Loucy (cell line): ENCODE measurements at regions not wholly inside any gene's neighbourhood (a gene's known extent, or its start where the extent isn't known, plus 50 kb on each side); places are given as distances from the start of the nearest gene placed in this dataset.

ENCODE experiments used
- H2AFZ ChIP-seq: fragments of 200-600 bp; sonication (generic); 2 replicates; pipeline ENCODE4 v1.6.0; 2016; ENCODE audit warnings: antibody characterized with exemption, mild to moderate bottlenecking, low read length, moderate library complexity
- H3F3A ChIP-seq: fragments of 200-600 bp; 2 replicates; pipeline ENCODE4 v1.6.0; 2016; ENCODE audit warnings: antibody characterized with exemption, low read depth, mild to moderate bottlenecking
- H3K27me3 ChIP-seq: fragments of 200-600 bp; sonication (generic); 2 replicates; pipeline ENCODE4 v1.6.1; 2014; ENCODE audit warnings: low read length, mild to moderate bottlenecking; ENCODE audit not compliant: insufficient read depth, poor library complexity, severe bottlenecking
- H3K36me3 ChIP-seq: fragments of 200-600 bp; sonication (generic); 2 replicates; pipeline ENCODE4 v1.6.1; 2016; ENCODE audit warnings: low read length; ENCODE audit not compliant: insufficient read depth
- H3K4me1 ChIP-seq: fragments of 200-600 bp; sonication (generic); 2 replicates; pipeline ENCODE4 v1.5.1; 2014; ENCODE audit warnings: low read length, mild to moderate bottlenecking; ENCODE audit not compliant: insufficient read depth, poor library complexity, severe bottlenecking
- H3K4me2 ChIP-seq: fragments of 200-600 bp; sonication (generic); 2 replicates; pipeline ENCODE4 v1.6.0; 2014; ENCODE audit warnings: antibody characterized with exemption, low read length, low read depth, mild to moderate bottlenecking; ENCODE audit not compliant: poor library complexity, severe bottlenecking
- H3K4me3 ChIP-seq: fragments of 200-600 bp; sonication (generic); 2 replicates; pipeline ENCODE4 v1.5.1; 2014; ENCODE audit warnings: low read length, mild to moderate bottlenecking, mixed read lengths; ENCODE audit not compliant: poor library complexity, severe bottlenecking
- H3K79me2 ChIP-seq: fragments of 200-600 bp; sonication (generic); 2 replicates; pipeline ENCODE4 v1.6.1; 2014; ENCODE audit warnings: low read length; ENCODE audit not compliant: insufficient read depth
- H3K9ac ChIP-seq: fragments of 200-600 bp; sonication (generic); 2 replicates; pipeline ENCODE4 v1.6.0; 2014; ENCODE audit warnings: mild to moderate bottlenecking, low read depth, low read length, moderate library complexity; ENCODE audit not compliant: poor library complexity, severe bottlenecking
- H3K9me2 ChIP-seq: fragments of 200-600 bp; sonication (generic); replicated peaks from 2 replicates; pipeline ENCODE4 v1.6.1; 2016; ENCODE audit warnings: low read depth, low read length, mixed read lengths
- H3K9me3 ChIP-seq: fragments of 200-600 bp; sonication (generic); 2 replicates; pipeline ENCODE4 v1.6.1; 2014; ENCODE audit warnings: mild to moderate bottlenecking, antibody characterized with exemption, low read length, low read depth; ENCODE audit not compliant: insufficient read depth
- H4K20me1 ChIP-seq: fragments of 200-600 bp; sonication (generic); 2 replicates; pipeline ENCODE4 v1.6.0; 2014; ENCODE audit warnings: antibody characterized with exemption, low read length, mild to moderate bottlenecking; ENCODE audit not compliant: insufficient read depth, poor library complexity, severe bottlenecking
- CTCF ChIP-seq: fragments of 200-600 bp; sonication (generic); conservative IDR thresholded peaks from 2 replicates; pipeline ENCODE4 v1.5.1; 2014; ENCODE audit warnings: mild to moderate bottlenecking, antibody characterized with exemption, low read length
- EZH2phosphoT487 ChIP-seq: fragments of 200-600 bp; IDR thresholded peaks from 2 replicates; pipeline ENCODE4 v1.6.1; 2018; ENCODE audit warnings: antibody characterized with exemption, mild to moderate bottlenecking, moderate library complexity, borderline replicate concordance

DNA sequence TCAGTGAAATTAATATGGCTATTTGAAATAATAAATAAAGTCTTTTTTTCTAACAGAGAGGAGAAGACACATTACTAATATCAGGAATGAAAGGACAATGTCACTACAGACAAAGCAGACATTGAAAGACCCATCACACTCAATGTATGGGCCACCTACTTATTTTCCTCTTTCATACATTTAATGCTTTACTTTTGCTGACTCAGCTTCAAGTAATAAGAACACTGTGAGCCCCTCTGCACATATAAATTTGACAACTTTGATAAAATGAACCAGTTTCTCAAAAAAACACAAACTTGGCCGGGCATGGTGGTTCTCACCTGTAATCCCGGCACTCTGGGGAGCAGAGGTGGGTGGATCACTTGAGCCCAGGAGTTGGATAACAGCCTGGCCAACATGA is 664.2 kb upstream of the COBL start:
- no peaks in the 10 kb centered on the region for H4K20me1 ChIP-seq
- no peaks in the 10 kb centered on the region for H3K4me1 ChIP-seq
- no peaks in the 10 kb centered on the region for H3K27me3 ChIP-seq
- H3K4me3 ChIP-seq = no peak overlapping the region
- H3F3A ChIP-seq = no peaks in the 10 kb centered on the region
- TF ChIP-seq EZH2phosphoT487 (no peak), CTCF (no peak)
- no peak overlapping the region for H3K4me2 ChIP-seq
- no peaks in the 10 kb centered on the region for H3K36me3 ChIP-seq
- H3K79me2 ChIP-seq = no peaks in the 10 kb centered on the region
- H2AFZ ChIP-seq = no peak overlapping the region
- no peaks in the 10 kb centered on the region for H3K9me2 ChIP-seq
- no peak overlapping the region for H3K9ac ChIP-seq
- no peaks in the 10 kb centered on the region for H3K9me3 ChIP-seq

DNA sequence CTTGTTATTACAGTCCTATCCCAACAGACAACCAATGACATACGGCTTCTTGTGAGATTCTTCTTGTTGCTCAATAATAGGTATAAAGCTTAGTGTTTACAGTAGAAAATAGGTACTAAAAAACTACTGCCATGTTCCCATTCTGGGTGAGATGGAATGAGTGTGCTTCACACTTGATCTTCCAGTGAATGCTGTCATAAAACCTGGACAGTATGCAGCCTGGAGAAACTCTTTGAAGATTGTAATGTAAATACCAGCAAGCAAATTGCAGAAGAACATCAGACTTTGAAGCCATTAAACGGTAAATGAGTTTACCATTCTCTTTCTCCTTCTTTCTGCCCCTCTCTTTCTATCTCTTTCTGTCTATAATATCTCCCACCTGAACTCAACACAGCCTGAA is 663.7 kb upstream of the COBL start:
- Histone ChIP-seq H2AFZ (no peak overlapping the region), H3K79me2 (no peaks in the 10 kb centered on the region), H3K4me1 (no peaks in the 10 kb centered on the region), H3K4me2 (no peak overlapping the region), H3K27me3 (no peaks in the 10 kb centered on the region), H3K9me2 (no peaks in the 10 kb centered on the region), H3K9me3 (no peaks in the 10 kb centered on the region), H3K4me3 (no peak overlapping the region), H3K9ac (no peak overlapping the region), H4K20me1 (no peaks in the 10 kb centered on the region), H3K36me3 (no peaks in the 10 kb centered on the region), H3F3A (no peaks in the 10 kb centered on the region)
- TF ChIP-seq CTCF (no peak), EZH2phosphoT487 (no peak)

GRCh38 chr7:51977913-51978312 is 661.3 kb upstream of the COBL start:
- H3K9ac ChIP-seq = no peak overlapping the region
- H2AFZ ChIP-seq = no peak overlapping the region
- H3K36me3 ChIP-seq = no peaks in the 10 kb centered on the region
- no peaks in the 10 kb centered on the region for H3K9me2 ChIP-seq
- no peaks in the 10 kb centered on the region for H3K9me3 ChIP-seq
- no peaks in the 10 kb centered on the region for H3K4me1 ChIP-seq
- H3K27me3 ChIP-seq = no peaks in the 10 kb centered on the region
- no peak for TF ChIP-seq CTCF
- no peak for TF ChIP-seq EZH2phosphoT487
- H4K20me1 ChIP-seq = no peaks in the 10 kb centered on the region
- no peak overlapping the region for H3K4me2 ChIP-seq
- H3K4me3 ChIP-seq = no peak overlapping the region
- no peaks in the 10 kb centered on the region for H3F3A ChIP-seq
- H3K79me2 ChIP-seq = no peaks in the 10 kb centered on the region
